ENCODE measurements at regions not wholly inside any gene's neighbourhood (a gene's known extent, or its start where the extent isn't known, plus 50 kb on each side); places are given as distances from the start of the nearest gene placed in this dataset.

- TF ChIP-seq CTCF (IDR thresholded peaks at IDR 0.05; ENCODE audit: low read depth, low read length) (no peak), EZH2phosphoT487 (IDR thresholded peaks at IDR 0.05; ENCODE audit: low read depth) (no peak)
Observed at GRCh38 chr4:89539797-89540711, 232.5 kb upstream of the GPRIN3 start.
